Mesenchymal stem cell (in vitro differentiated cells and primary cell): ENCODE measurements at regions not wholly inside any gene's neighbourhood (a gene's known extent, or its start where the extent isn't known, plus 50 kb on each side); places are given as distances from the start of the nearest gene placed in this dataset.

Experiments used
- DNase-seq: peaks from one replicate; pipeline ENCODE4 v3.0.0-alpha.2; 2013
- H2AFZ ChIP-seq: one replicate; pipeline ENCODE4 v1.6.1; 2013; ENCODE audit warnings: low read depth, mild to moderate bottlenecking, control low read depth, inconsistent platforms, low read length, moderate library complexity
- H2AK5ac ChIP-seq: 2 replicates; pipeline ENCODE4 v1.6.1; 2013; ENCODE audit warnings: low read length, moderate library complexity, mild to moderate bottlenecking, inconsistent platforms; ENCODE audit not compliant: severe bottlenecking
- H2BK120ac ChIP-seq: one replicate; pipeline ENCODE4 v1.6.1; 2013; ENCODE audit warnings: low read depth, mild to moderate bottlenecking, inconsistent platforms, low read length, moderate library complexity
- H2BK12ac ChIP-seq, 2 experiments: one replicate each; pipeline ENCODE4 v1.6.1; 2013; ENCODE audit warnings: inconsistent platforms in 2 of 2, low read length in 2 of 2, mild to moderate bottlenecking in 2 of 2, moderate library complexity in 2 of 2, control low read depth in 1 of 2
- H2BK15ac ChIP-seq: one replicate; pipeline ENCODE4 v1.6.1; 2013; ENCODE audit warnings: mild to moderate bottlenecking, low read depth, inconsistent platforms; ENCODE audit not compliant: poor library complexity, severe bottlenecking
- H2BK5ac ChIP-seq: 2 replicates; pipeline ENCODE4 v1.6.1; 2013; ENCODE audit warnings: low read depth, mild to moderate bottlenecking, low read length, control low read depth, inconsistent platforms; ENCODE audit not compliant: poor library complexity, severe bottlenecking
- H3K14ac ChIP-seq, 2 experiments: one replicate each; pipeline ENCODE4 v1.6.1; 2013; ENCODE audit warnings: inconsistent platforms in 2 of 2, low read length in 2 of 2, control low read depth in 1 of 2, mild to moderate bottlenecking in 1 of 2, moderate library complexity in 1 of 2
- H3K18ac ChIP-seq, 2 experiments: one replicate each; pipeline ENCODE4 v1.6.1; 2013; ENCODE audit warnings: inconsistent platforms in 2 of 2, low read length in 2 of 2, control low read depth in 1 of 2, low read depth in 1 of 2, mild to moderate bottlenecking in 1 of 2
- H3K23ac ChIP-seq, 2 experiments: one replicate each; pipeline ENCODE4 v1.6.1; 2013; ENCODE audit warnings: inconsistent platforms in 2 of 2, low read length in 2 of 2, mild to moderate bottlenecking in 2 of 2, moderate library complexity in 2 of 2, control low read depth in 1 of 2
- H3K27ac ChIP-seq: 2 replicates; pipeline ENCODE4 v1.5.1; 2013; ENCODE audit warnings: mild to moderate bottlenecking, moderate library complexity, low read length, control low read depth, inconsistent platforms; ENCODE audit not compliant: poor library complexity, severe bottlenecking
- H3K27me3 ChIP-seq, 2 experiments: 2 replicates each; pipeline versions ENCODE4 v1.6.1 to v1.7.0; 2013; ENCODE audit warnings: low read length in 2 of 2, mild to moderate bottlenecking in 2 of 2, moderate library complexity in 2 of 2, control low read depth in 1 of 2, inconsistent platforms in 1 of 2; ENCODE audit not compliant: control insufficient read depth in 1 of 2, insufficient read depth in 1 of 2
- H3K36me3 ChIP-seq, 2 experiments: 2 replicates each; pipeline versions ENCODE4 v1.6.1 to v1.7.0; 2013; ENCODE audit warnings: low read length in 2 of 2, control low read depth in 1 of 2, inconsistent platforms in 1 of 2, low read depth in 1 of 2, mild to moderate bottlenecking in 1 of 2; ENCODE audit not compliant: insufficient read depth in 2 of 2, control insufficient read depth in 1 of 2
- H3K4ac ChIP-seq, 2 experiments: one replicate each; pipeline ENCODE4 v1.6.1; 2013; ENCODE audit warnings: inconsistent platforms in 2 of 2, low read length in 2 of 2, mild to moderate bottlenecking in 2 of 2, moderate library complexity in 2 of 2, control low read depth in 1 of 2, low read depth in 1 of 2
- H3K4me1 ChIP-seq: 2 replicates; pipeline ENCODE4 v1.6.1; 2013; ENCODE audit warnings: low read depth, low read length, control low read depth; ENCODE audit not compliant: control insufficient read depth, insufficient read depth
- H3K4me2 ChIP-seq: 2 replicates; pipeline ENCODE4 v1.6.1; 2013; ENCODE audit warnings: low read length, mild to moderate bottlenecking, inconsistent platforms; ENCODE audit not compliant: poor library complexity, severe bottlenecking
- H3K4me3 ChIP-seq, 2 experiments: 2 replicates each; pipeline versions ENCODE4 v1.5.1 to v1.7.0; 2013; ENCODE audit warnings: low read length in 2 of 2, mild to moderate bottlenecking in 2 of 2, control low read depth in 1 of 2, low read depth in 1 of 2; ENCODE audit not compliant: insufficient read depth in 1 of 2
- H3K79me1 ChIP-seq: replicated peaks from 2 replicates; pipeline ENCODE4 v1.6.1; 2013; ENCODE audit warnings: mild to moderate bottlenecking, control low read depth, low read length, inconsistent platforms; ENCODE audit not compliant: poor library complexity, severe bottlenecking
- H3K9ac ChIP-seq: 2 replicates; pipeline ENCODE4 v1.7.0; 2013; ENCODE audit warnings: mild to moderate bottlenecking, low read length, moderate library complexity
- H3K9me3 ChIP-seq: 2 replicates; pipeline ENCODE4 v1.7.0; 2013; ENCODE audit warnings: mild to moderate bottlenecking, low read length; ENCODE audit not compliant: control insufficient read depth
- H4K8ac ChIP-seq: one replicate; pipeline ENCODE4 v1.6.1; 2013; ENCODE audit warnings: inconsistent platforms, mild to moderate bottlenecking, low read length, moderate library complexity
- H4K91ac ChIP-seq: one replicate; pipeline ENCODE4 v1.6.1; 2013; ENCODE audit warnings: mild to moderate bottlenecking, low read length, inconsistent platforms
- WGBS: methylation state at CpG from one replicate; pipeline ENCODE4 v1.1.7; 2013; ENCODE audit warnings: mixed read lengths; 5-methylcytosine and 5-hydroxymethylcytosine counted together

DNA sequence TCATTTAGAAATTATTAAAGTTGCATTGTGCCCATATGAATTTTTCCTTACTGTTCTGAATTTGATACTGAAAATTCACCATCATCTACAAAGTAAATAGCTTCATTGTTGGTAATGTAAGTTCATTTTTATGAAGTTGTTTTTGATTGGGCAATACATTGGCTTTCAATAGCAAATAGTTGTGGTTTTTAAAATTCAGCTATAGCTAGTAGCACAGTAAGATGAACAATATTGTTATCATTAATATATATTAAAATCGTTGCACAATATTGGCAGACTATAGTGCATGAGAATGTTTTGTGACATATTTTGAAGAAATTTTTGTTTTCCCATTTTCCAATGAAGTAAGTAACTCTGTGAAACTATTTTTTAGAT is 575.0 kb downstream of the PRKD1 start:
- WGBS, result no CpG with 5 or more reads among the region's 1 CpG
- Histone ChIP-seq H3K79me1 (no peaks in the 10 kb centered on the region), H3K27ac (no peak overlapping the region), H4K91ac (no peak overlapping the region), H3K18ac (no peak overlapping the region), H2BK120ac (no peak overlapping the region), H3K4me3 (no peak overlapping the region), H3K4me2 (no peak overlapping the region), H3K23ac (no peak overlapping the region), H3K4ac (no peak overlapping the region), H3K4me1 (no peaks in the 10 kb centered on the region), H3K27me3 (no peaks in the 10 kb centered on the region), H2BK15ac (no peak overlapping the region), H3K9ac (no peak overlapping the region), H2BK5ac (no peak overlapping the region), H3K9me3 (peaks cover 4% of the 10 kb centered on the region), H4K8ac (no peak overlapping the region), H2BK12ac (no peak overlapping the region), H3K14ac (no peak overlapping the region), H2AFZ (no peak overlapping the region), H2AK5ac (no peak overlapping the region), H3K36me3 (no peaks in the 10 kb centered on the region)
- DNase-seq, result no peak

GRCh38 chr14:29353513-29353912 is 574.1 kb downstream of the PRKD1 start:
- Histone ChIP-seq H3K4me1 (no peaks in the 10 kb centered on the region), H3K4me3 (no peak overlapping the region), H4K8ac (no peak overlapping the region), H3K27ac (no peak overlapping the region), H3K4me2 (no peak overlapping the region), H2AFZ (no peak overlapping the region), H3K9ac (no peak overlapping the region), H2AK5ac (no peak overlapping the region), H3K9me3 (peaks cover 3% of the 10 kb centered on the region), H3K14ac (no peak overlapping the region), H2BK15ac (no peak overlapping the region), H3K36me3 (no peaks in the 10 kb centered on the region), H2BK12ac (no peak overlapping the region), H4K91ac (no peak overlapping the region), H3K79me1 (no peaks in the 10 kb centered on the region), H3K27me3 (no peaks in the 10 kb centered on the region), H3K4ac (no peak overlapping the region), H3K18ac (no peak overlapping the region), H2BK120ac (no peak overlapping the region), H2BK5ac (no peak overlapping the region), H3K23ac (no peak overlapping the region)
- DNase-seq, result no peak
- WGBS, result 93% methylated on average over 5 of the region's 5 CpGs

GRCh38 chr14:29354486-29354885 is 573.2 kb downstream of the PRKD1 start:
- Histone ChIP-seq H3K4ac (no peak overlapping the region), H3K4me3 (no peak overlapping the region), H3K9ac (no peak overlapping the region), H3K9me3 (no peaks in the 10 kb centered on the region), H3K36me3 (no peaks in the 10 kb centered on the region), H3K14ac (no peak overlapping the region), H3K4me2 (no peak overlapping the region), H3K27ac (no peak overlapping the region), H3K4me1 (no peaks in the 10 kb centered on the region), H2BK12ac (no peak overlapping the region), H2BK5ac (no peak overlapping the region), H4K91ac (no peak overlapping the region), H3K23ac (no peak overlapping the region), H2BK120ac (no peak overlapping the region), H2AFZ (no peak overlapping the region), H3K27me3 (no peaks in the 10 kb centered on the region), H4K8ac (no peak overlapping the region), H2BK15ac (no peak overlapping the region), H2AK5ac (no peak overlapping the region), H3K79me1 (no peaks in the 10 kb centered on the region), H3K18ac (no peak overlapping the region)
- no peak for DNase-seq
- 83% methylated on average over 3 of the region's 4 CpGs for WGBS

- no peak overlapping the region for H3K14ac ChIP-seq
- H3K27me3 ChIP-seq, result no peaks in the 10 kb centered on the region
- H3K9ac ChIP-seq, result no peak overlapping the region
- no peak overlapping the region for H2BK12ac ChIP-seq
- no peak overlapping the region for H3K27ac ChIP-seq
- no peaks in the 10 kb centered on the region for H3K9me3 ChIP-seq
- H4K8ac ChIP-seq, result no peak overlapping the region
- H3K4me1 ChIP-seq, result no peaks in the 10 kb centered on the region
- no peak overlapping the region for H3K4me2 ChIP-seq
- H3K4me3 ChIP-seq, result no peak overlapping the region
- no peaks in the 10 kb centered on the region for H3K79me1 ChIP-seq
- no peak overlapping the region for H3K18ac ChIP-seq
- H3K36me3 ChIP-seq, result no peaks in the 10 kb centered on the region
- H4K91ac ChIP-seq, result no peak overlapping the region
- no peak overlapping the region for H2AFZ ChIP-seq
- no peak overlapping the region for H2AK5ac ChIP-seq
- H2BK5ac ChIP-seq, result no peak overlapping the region
- 50% methylated on average over 1 of the region's 1 CpG for WGBS
- no peak overlapping the region for H3K4ac ChIP-seq
- no peak overlapping the region for H2BK120ac ChIP-seq
- DNase-seq, result no peak
- H2BK15ac ChIP-seq, result no peak overlapping the region
- H3K23ac ChIP-seq, result no peak overlapping the region
Observed at GRCh38 chr14:29355331-29355730, 572.3 kb downstream of the PRKD1 start.
